GM12873 (cell line): ENCODE measurements at regions not wholly inside any gene's neighbourhood (a gene's known extent, or its start where the extent isn't known, plus 50 kb on each side); places are given as distances from the start of the nearest gene placed in this dataset.

Experiments used
- CTCF ChIP-seq: IDR thresholded peaks from 2 replicates; pipeline ENCODE4 v1.5.1; 2012; ENCODE audit warnings: low read depth, mild to moderate bottlenecking, moderate library complexity, low read length, control low read depth; ENCODE audit not compliant: insufficient read depth; ENCODE audit errors: missing control alignments

- no peak for TF ChIP-seq CTCF
Measured at GRCh38 chr3:144455841-144456440, 484.3 kb downstream of the DIPK2A start.

- TF ChIP-seq CTCF = no peak
Measured at GRCh38 chr3:144457758-144458157, 486.1 kb downstream of the DIPK2A start.

GRCh38 chr3:144458283-144458682 lies 486.7 kb downstream of the DIPK2A start:
- no peak for TF ChIP-seq CTCF

- TF ChIP-seq CTCF = no peak
Measured at GRCh38 chr3:144462337-144462736, 490.7 kb downstream of the DIPK2A start.

- no peak for TF ChIP-seq CTCF
Measured at GRCh38 chr3:144463911-144464310, 492.3 kb downstream of the DIPK2A start.

GRCh38 chr3:144466114-144466513 lies 494.5 kb downstream of the DIPK2A start:
- no peak for TF ChIP-seq CTCF

GRCh38 chr3:144466540-144466939 lies 494.9 kb downstream of the DIPK2A start:
- no peak for TF ChIP-seq CTCF
